ENCODE measurements at regions not wholly inside any gene's neighbourhood (a gene's known extent, or its start where the extent isn't known, plus 50 kb on each side); places are given as distances from the start of the nearest gene placed in this dataset.
"Not testable (repeated sequence)": the region's sequence is repeated elsewhere in the genome, so short reads cannot be mapped to it uniquely, and the experiment has no call there.

DNA sequence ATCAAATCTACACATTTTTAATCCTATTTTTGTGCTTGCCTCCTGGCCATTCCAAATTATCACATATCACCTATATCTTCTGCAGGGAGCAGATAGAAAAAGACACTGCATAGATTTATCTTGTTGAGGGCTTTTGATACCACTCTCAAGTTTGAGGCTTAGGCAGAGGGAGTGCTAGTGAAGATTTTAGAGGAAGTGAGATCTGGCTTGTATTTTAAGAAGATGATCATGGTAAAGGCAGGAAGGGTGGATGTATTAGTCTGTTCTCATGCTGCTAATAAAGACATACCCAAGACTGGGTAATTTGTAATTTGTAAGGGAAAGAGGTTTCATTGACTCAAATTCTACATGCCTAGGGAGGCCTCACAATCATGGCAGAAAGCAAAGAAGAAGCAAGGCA is 220.9 kb upstream of the TUT7 start:
- no peak for DNase-seq (ENCODE audit: low read depth in 2 of 2)

DNA sequence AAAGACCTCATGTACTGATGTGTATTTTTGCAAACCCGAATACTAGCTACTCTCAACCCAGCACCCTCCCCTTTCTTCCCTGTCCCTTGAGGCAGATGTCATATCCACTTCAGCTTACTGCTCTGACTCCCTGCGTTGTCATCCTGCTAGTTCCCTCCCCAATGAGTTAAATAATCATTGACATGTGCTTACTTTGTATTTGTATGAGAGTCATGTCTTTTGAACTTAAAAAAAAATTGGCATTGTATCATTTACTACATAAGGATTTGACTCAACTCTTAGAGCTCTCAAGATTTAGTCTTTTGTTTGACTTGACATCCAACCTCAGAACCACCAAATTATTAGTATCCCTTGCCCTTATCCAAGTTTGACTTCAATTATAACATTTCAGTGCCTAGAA is 219.7 kb upstream of the TUT7 start:
- DNase-seq (ENCODE audit: low read depth in 2 of 2): no peak

DNA sequence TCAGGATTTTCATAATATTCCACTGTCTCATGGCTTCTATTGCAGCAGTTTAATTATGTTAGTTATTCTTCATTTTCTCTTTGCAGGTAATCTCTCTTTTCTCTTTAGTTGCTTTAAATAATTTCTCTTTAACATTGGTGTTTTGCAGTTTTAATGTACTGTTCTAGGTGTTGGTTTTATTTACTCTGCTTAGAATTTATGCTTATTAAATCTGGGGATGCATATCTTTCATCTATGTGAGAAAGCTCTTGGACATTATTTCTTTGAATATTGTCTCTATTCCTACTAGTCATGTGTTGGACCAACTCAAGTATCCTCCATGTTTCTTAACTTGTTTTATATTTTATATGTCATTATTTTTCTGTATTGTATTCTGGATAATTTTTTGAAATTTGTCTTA is 218.7 kb upstream of the TUT7 start:
- no peak for DNase-seq (ENCODE audit: low read depth in 2 of 2)

DNA sequence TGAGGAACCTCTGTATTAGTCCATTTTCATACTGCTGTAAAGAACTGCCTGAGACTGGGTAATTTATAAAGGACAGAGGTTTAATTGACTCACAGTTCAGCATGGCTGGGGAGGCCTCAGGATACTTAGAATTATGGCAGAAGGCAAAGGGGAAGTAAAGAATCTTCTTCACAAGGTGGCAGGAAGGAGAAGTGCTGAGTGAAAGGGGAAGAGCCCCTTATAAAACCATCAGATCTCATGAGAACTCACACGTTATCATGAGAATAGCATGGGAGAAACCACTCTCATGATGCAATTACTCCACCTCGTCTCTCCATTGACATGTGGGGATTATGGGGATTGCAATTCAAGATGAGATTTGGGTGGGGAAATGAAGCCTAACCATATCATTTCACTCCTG is 211.4 kb upstream of the TUT7 start:
- DNase-seq (ENCODE audit: low read depth in 2 of 2): not testable (repeated sequence)

DNA sequence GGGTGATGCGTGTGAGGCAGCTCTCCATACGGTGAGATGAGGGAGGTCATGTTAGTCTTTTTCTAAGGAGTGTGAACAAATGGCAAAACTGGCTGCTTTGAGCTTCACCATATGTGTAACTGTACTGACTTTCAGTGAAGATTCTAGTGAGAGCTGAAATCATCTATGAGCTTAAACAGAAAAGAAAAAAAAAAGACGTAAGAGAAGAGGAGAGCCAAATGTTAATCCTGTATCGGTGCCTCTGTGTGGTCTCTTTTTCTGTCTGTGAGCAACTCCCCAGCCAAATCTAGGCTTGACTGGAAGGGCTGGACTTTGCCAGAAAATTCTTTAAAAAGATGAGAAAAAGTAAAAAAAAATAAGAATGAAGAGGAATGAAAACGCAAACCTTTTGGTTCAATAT is 209.7 kb upstream of the TUT7 start:
- no peak for DNase-seq (ENCODE audit: low read depth in 2 of 2)

DNA sequence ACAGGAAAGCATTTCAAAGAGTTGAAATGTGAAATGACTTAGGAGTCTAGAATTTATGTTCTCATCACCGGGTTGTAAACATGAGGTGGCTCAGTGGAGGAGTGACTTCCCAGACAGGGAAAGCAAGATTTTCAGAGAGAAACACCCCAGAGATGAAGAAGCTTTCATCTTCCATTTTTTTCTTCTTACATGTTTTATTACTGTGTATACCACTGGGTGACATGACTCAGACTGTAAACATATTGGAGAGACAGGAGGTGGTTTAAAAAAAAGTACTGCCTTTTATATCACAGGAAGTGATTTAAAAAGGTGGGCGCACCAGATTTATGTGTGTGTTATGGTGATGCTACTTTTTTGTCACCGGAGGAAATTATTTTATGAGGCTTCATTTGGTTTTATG is 209.1 kb upstream of the TUT7 start:
- no peak for DNase-seq (ENCODE audit: low read depth in 2 of 2)

DNA sequence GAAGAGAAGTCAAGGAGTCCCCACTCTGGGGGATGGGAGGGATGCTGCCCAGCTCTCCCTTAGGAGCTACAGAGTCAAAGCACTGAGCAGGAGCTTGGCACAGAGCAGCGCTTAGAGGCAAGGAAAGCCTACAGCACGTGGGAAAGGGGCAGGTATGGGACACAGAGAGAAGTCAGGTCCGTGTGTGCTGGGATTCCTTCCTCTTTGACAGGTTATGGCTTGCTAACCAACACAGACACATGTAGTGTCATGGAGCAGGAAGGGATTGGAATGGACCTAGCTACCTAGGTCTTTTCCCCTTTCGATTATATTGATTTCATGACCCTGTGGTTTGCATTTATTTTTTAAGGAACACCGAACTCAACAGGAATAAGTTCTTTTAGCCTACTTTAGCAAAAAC is 208.5 kb upstream of the TUT7 start:
- no peak for DNase-seq (ENCODE audit: low read depth in 2 of 2)

DNA sequence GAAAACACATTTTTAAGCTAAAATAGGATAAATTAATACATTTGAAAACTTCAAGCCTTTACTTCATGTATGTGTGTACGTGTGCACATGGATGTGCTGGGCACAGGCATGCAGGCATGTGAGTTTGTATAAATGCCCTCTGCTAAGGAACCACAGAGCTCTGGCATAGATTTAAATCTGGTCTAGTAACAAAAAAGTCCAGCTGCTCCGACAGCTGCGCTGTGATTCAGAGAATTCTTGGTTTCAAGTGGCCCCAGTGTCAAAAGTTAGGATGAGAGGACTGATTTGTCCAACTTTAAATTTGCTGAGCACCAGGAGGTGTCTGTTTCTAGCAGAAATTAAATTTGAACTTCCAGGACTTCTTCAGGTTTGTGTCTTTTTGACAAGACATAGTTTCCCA is 203.7 kb upstream of the TUT7 start:
- DNase-seq (ENCODE audit: low read depth in 2 of 2): no peak

DNA sequence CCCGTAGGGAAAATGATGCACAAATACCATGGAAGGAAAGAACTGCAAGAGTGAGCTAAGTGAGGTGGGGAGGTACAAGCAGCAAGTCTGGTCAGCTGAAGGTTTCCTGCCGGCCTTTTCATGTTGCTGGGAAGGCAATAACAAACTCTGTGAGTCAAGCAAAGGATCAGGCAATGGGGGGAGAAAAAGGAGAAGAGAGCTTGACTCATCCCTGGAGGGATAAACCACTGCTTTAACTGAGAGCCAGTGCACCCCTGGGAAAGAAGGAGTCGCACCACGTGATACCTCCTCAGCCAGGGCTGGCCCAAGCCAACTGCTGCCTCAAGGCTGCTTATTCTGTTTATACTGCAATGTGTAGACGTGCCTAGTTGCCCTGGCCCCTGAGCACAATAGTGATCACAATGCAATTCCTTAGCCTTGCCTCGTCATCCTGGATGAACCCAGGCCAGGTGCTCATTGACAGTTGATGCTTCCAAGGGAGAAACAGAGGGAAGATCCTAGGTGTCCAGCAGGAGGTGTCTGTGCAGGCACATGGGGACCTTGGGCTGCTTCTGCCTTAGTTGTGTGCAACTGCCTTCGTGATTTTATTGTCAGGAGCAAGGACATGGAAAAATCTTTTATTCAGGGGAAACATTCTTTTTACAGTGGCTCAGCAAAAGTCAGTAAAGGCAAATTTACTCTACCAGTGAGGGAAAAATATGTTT is 203.0 kb upstream of the TUT7 start:
- no peak for DNase-seq (ENCODE audit: low read depth in 2 of 2)

DNA sequence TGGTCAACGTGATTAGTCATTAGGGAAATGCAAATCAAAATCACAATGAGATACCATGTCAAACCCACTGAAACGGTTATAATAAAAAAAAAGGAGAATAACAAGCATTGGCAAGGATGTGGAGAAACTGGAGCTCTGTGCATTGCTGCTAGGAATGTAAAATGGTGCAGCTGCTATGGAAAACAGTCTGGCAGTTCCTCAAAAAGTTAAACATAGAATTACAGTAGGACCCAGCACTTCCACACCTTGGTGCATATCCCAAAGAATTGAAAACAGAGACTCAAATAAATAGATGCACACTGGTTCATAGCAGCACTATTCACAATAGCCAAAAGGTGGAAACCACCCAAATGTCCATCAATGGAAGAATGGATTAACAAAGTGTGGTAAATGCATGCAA is 201.5 kb upstream of the TUT7 start:
- DNase-seq (ENCODE audit: low read depth in 2 of 2): no peak

DNA sequence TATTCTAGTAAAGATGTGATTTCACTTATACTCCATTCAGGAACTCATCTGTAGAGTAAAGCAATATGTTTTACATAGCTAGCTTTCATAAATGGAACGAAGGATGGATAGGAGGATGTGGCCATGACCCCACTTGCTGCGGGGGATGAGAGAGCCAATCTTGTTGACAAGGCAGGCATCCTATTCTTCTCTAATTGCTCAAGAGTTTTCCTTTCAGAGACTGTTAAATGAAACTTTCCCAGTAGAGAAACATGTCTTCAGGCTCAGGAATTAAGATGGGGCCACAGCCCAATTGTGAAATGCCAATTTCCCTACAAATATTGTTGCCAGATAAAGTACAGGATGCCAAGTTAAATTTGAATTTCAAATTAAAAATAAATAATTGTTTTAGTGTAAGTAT is 196.2 kb upstream of the TUT7 start:
- DNase-seq (ENCODE audit: low read depth in 2 of 2): no peak

DNA sequence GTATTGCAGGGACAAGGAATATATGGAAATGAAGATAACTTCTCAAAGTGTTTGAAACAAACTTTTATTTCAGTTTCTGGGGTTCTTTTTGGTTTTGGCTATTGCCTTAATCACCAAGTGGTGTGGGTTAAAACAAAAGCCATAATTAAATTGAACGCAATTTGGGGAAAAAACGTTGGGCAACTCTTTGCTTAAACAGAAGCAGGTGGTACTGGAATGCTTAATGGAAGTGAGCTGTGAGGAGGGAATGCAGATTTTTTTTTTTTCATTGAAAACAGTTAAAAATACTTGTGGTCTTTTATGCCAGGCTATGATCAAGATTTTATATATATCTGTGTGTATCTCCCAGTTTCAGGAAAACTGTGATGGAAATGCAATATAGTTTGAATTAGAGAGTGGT is 195.7 kb upstream of the TUT7 start:
- DNase-seq (ENCODE audit: low read depth in 2 of 2): no peak

DNA sequence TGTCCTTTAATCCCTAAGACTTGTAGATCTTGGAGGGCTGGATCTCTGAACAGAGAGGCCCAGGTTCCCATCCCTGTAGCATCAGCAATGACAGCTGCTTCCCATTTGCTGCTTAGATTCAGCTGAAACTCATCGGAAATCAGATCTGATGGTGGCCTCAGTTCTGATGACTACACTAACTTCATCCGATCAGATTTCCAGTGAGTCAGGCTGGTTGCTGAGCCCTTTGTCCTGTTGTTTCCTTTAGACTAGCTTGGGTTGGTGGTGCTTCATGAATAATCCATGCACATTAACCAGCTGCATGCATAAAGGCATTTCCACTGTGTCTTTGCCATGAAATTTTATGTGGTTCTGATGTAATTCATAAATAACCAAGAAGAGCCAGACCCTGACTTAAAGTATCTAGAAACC is 195.2 kb upstream of the TUT7 start:
- no peak for DNase-seq (ENCODE audit: low read depth in 2 of 2)

DNA sequence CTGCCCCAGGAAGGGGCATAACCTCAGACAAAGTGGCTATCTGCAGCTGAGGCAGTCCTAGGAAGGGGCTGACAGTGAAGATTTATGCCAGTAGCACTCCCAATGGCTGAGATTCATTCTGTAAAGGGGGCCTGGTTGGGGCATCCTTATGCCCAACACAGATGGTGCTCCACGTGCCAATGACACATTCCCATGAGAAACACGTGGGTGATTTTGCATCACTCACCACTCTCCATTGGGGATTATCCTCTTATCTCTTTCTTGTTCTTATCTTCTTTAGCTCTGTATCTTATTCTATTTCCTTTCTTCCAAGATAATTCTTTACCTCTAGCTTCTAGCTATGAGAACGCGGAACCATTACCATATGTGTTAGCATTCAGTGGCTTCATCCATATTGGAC is 194.0 kb upstream of the TUT7 start:
- DNase-seq (ENCODE audit: low read depth in 2 of 2): no peak

DNA sequence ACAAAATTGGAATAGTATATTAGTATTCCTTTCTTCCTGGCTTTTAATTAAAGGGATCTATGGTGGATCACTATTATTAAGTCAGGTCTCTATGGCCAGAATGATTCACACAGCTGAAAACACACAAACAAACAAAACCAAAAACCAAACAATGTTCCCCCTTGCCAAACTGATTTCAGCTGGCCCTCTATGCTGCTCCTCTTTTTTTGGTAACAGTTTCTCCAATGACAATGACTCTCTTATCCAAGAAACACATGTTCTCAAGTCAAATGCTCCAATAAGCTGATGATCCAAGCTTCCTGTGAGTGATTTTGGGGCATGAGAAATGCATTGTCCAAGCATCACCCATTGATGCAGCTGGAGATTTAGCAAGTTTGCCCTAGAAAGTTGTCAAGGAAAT is 193.4 kb upstream of the TUT7 start:
- DNase-seq (ENCODE audit: low read depth in 2 of 2): no peak

DNA sequence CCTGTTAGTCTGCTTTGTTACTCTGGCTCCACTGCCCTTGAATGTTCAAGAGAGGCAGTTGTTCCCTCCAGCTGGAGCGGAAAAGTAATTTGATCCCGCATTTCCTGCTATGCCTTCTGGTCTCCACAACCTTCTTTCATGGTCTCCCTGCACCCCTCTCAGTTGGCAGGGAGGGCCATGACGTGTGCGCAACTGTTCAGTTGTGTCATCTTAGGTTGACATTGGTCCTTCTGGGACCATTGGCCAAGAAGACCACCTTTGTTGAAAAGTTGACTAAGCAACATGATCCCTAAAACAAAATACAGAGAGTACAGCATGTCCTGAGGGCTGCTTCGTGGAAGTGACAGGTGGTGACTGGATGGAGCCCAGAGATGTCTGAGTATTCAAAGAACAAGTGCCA is 192.5 kb upstream of the TUT7 start:
- DNase-seq (ENCODE audit: low read depth in 2 of 2): no peak

DNA sequence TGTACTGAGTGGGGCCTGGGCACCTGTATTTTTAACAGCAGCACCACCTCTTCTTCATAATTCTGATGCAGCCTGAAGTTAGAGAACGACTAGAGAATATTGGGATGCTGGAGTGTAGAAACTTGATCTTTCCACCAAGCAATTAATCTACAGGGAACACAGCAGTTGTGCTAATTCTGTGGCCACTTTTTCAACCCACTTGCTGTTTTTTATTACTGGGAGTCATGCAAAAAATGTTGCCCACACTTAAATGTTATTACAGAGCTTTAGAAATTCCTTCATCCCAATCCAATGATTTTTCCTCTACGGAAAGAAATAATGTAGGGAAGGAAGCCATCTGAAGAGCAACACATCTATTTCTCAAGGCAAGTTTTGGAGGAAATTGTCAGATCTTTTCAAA is 190.9 kb upstream of the TUT7 start:
- DNase-seq (ENCODE audit: low read depth in 2 of 2): no peak

DNA sequence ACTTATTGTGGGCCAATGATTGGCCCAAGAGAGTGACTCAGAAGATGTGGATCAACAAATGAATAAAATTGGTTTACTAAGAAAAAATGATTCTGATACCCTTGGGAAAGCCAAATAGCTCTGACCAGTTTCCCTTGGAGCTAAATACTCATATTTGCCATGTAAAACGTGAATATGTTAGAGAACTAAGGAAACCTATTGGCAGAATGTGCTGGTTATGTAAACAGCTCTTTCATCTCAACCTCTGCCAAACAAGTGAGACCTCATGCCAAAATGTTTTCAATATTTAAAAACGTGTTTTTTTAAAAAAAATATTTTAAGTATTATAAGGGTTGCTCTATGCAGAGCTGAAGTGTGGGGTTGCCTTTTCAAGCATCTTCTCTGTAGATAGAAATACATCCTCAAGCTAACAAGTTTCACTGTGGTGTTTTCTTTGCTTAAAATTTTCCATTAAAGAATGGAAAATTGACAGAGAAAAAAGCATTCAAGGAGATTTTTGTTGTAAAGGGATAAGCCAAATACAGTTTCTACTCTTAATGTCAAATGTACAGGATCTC is 186.9 kb upstream of the TUT7 start:
- DNase-seq (ENCODE audit: low read depth in 2 of 2): no peak

DNA sequence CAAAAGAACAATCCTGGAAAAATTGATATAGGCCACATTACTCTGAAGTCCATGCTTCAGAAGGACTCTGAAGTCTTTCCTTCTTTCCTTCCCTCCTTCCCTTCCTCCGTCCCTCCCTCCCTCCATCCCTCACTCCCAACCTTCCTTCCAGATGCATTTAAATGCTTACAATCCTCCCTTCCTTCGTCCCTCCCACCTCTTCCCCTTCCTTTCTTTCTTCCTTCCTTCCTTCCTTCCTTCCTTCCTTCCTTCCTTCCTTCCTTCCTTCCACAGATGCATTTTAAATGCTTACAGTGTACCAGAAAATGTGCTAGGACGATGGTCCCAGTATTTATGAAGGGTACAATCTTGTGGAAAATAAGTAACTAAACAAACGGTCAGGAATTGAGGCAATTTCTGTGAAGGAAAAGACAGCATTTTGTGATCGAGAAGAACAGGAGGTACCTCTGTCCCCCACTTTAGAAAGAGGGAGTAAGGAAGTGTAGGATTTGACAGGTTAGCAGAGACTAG is 181.3 kb upstream of the TUT7 start:
- DNase-seq (ENCODE audit: low read depth in 2 of 2): no peak

DNA sequence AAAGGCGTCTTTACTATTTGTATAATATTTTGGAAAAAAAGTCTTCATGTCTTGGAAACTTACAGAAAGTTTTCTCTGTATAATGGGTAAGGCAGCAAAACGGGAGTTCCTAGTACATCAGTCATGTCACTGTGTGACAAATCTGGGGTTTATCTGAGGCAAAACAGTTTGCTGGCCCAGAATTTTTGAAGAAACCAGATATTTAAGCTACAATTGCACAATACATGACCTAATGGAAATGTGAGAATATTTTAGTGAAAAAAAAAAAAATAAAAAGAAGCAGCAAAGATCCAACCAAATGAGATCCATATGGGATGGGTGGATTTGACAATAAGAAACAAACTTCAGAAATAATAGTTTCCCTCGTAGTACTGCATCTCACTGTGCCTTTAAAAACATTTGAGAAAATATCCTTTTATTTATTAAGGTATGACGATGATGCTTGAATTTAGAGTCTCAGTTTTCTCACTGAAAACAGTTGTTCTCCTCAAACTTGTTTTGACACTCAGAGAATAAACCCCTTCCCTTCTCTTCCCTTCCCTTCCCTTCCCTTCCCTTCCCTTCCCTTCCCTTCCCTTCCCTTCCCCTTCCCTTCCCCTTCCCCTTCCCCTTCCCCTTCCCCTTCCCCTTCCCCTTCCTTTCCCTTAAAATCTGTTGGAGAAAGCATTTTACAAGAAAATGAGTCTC is 180.5 kb upstream of the TUT7 start:
- no peak for DNase-seq (ENCODE audit: low read depth in 2 of 2)

DNA sequence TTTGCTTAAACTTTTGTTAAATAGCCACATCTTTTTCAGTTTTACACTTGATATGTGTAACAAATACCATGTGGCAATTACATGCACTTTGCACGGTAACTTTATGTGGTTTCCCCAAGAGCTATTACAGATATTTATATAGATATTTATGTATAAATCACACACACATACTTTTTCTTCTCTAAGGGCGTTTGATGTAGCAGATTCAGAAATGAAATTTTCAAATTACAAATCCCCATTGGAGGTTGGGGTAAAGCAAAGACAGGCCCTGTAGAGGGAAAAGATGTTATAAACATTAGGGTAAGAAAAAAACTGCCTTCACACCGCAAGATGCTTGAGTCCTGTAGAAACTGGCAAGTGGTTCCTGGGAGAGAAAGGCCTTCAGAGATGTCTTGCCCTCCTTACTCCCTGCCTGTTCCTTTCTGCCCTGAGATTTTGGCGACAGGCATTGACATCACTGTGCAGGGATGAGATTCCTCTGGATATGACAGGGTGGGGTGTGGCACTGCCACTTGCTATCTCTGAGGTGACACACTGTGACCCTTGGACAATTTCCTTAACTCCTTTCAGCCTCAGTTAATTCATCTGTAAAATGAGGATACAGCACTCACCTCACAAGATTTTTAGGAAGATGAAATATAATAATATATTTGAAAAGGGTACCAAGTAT is 177.9 kb upstream of the TUT7 start:
- no peak for DNase-seq (ENCODE audit: low read depth in 2 of 2)

DNA sequence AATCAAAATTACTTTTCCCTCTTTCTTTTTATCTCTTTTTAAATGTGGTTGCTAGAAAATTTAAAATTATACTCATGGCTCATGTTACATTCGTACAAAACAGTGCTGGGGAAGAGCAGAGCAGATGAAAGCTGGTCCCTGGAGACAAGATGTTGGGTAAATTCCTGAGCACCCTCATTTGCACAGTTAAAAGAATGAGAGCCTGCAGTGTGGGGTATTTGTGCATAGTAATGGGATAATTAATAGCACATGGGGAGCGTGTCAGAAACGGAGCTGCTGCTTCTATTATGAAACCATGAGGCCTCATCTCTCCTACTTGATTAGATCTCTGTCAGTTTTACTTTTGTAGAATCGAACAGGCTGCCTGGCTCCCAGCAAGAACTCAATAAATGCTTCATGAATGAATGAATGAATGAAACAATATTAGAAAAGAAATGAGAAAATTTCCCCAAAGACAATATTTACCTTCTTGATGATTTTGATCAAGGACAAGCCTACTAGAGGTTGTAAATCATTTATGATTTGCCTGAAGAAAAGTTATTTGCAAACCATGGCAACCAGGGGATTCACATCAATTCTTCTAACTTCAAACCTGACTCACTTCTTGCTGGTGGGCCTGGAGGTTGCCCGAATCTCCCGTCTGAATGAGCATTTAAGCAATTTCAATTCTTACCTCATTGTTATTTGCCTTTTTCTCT is 177.2 kb upstream of the TUT7 start:
- no peak for DNase-seq (ENCODE audit: low read depth in 2 of 2)

Measured in stimulated activated CD8-positive, alpha-beta memory T cell treated with anti-CD3 and anti-CD28 coated beads, Interleukin-15, amount 100 ng/mL, for 48 hours (primary cell).